Uterus (tissue), 2 donors: ENCODE measurements at regions not wholly inside any gene's neighbourhood (a gene's known extent, or its start where the extent isn't known, plus 50 kb on each side); places are given as distances from the start of the nearest gene placed in this dataset.

Experiments used
- POLR2A ChIP-seq, 2 donors: fragments of 450-650 bp; IDR thresholded peaks; one replicate each; pipeline ENCODE4 v1.6.1; 2016; ENCODE audit warnings: antibody characterized with exemption in 2 of 2, mild to moderate bottlenecking in 1 of 2, moderate library complexity in 1 of 2
- TF ChIP-seq, protein P1 (sequence below), 4 experiments: fragments of 200-600 bp in 2 of 4; fragments of 450-650 bp in 2 of 4; sonication (generic) in 2 of 4; IDR thresholded peaks; one replicate each; pipeline ENCODE4 v1.5.1; 2016 to 2019; ENCODE audit warnings: antibody characterized with exemption in 4 of 4, mild to moderate bottlenecking in 2 of 4, moderate library complexity in 1 of 4

DNA sequence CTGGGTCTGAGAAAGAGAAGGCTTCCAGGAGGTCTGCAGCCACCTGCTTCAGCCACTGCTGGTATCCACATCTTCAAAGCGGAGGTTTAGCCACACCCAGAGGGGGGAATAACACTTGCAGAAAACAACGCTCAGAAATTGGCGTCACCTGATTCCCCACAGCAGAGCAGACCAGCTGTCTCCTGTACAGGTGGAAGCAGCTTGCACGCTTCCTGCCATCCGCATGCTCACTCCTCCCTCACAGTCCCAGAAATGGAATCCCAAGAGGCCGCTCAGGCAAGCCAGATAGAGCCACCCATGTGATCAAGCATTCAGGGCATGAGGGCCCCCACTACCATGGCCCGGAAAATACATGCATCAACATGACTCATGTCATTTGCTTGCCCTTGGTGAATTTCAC, 112.2 kb upstream of the DIO3 start:
- TF ChIP-seq, protein P1, sequence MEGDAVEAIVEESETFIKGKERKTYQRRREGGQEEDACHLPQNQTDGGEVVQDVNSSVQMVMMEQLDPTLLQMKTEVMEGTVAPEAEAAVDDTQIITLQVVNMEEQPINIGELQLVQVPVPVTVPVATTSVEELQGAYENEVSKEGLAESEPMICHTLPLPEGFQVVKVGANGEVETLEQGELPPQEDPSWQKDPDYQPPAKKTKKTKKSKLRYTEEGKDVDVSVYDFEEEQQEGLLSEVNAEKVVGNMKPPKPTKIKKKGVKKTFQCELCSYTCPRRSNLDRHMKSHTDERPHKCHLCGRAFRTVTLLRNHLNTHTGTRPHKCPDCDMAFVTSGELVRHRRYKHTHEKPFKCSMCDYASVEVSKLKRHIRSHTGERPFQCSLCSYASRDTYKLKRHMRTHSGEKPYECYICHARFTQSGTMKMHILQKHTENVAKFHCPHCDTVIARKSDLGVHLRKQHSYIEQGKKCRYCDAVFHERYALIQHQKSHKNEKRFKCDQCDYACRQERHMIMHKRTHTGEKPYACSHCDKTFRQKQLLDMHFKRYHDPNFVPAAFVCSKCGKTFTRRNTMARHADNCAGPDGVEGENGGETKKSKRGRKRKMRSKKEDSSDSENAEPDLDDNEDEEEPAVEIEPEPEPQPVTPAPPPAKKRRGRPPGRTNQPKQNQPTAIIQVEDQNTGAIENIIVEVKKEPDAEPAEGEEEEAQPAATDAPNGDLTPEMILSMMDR (IDR thresholded peaks at IDR 0.05) = no peak
- TF ChIP-seq POLR2A (IDR thresholded peaks at IDR 0.05) = no peak
